ENCODE measurements at regions not wholly inside any gene's neighbourhood (a gene's known extent, or its start where the extent isn't known, plus 50 kb on each side); places are given as distances from the start of the nearest gene placed in this dataset.

DNA sequence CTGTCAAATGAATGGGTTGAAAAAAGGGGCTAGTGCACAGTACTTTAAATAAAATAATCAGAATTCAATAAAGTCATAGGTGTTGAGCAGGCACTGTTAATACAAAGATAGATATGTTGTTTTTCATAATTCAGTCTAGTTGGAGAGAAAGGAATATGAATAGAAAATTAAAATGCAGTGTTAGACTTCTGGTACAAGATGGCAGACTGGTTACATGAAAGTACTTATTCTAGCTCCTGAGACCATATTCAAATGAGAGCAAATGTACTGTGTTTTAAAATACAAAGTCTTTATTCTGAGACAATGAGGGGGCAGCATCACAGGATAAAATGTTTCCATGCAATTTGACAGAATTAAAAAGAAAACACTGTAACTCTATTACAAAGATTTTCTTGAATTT is 542.1 kb downstream of the COL11A1 start:
- TF ChIP-seq EZH2 (IDR thresholded peaks at IDR 0.05; ENCODE audit: low read depth) = no peak
- TF ChIP-seq, protein P1, sequence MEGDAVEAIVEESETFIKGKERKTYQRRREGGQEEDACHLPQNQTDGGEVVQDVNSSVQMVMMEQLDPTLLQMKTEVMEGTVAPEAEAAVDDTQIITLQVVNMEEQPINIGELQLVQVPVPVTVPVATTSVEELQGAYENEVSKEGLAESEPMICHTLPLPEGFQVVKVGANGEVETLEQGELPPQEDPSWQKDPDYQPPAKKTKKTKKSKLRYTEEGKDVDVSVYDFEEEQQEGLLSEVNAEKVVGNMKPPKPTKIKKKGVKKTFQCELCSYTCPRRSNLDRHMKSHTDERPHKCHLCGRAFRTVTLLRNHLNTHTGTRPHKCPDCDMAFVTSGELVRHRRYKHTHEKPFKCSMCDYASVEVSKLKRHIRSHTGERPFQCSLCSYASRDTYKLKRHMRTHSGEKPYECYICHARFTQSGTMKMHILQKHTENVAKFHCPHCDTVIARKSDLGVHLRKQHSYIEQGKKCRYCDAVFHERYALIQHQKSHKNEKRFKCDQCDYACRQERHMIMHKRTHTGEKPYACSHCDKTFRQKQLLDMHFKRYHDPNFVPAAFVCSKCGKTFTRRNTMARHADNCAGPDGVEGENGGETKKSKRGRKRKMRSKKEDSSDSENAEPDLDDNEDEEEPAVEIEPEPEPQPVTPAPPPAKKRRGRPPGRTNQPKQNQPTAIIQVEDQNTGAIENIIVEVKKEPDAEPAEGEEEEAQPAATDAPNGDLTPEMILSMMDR (conservative IDR thresholded peaks at IDR 0.05) = no peak

Measured in PC-9 (cell line).